GM12873 (cell line): ENCODE measurements at regions not wholly inside any gene's neighbourhood (a gene's known extent, or its start where the extent isn't known, plus 50 kb on each side); places are given as distances from the start of the nearest gene placed in this dataset.

Experiments
- TF ChIP-seq, protein P1 (sequence below): IDR thresholded peaks from 2 replicates; pipeline ENCODE4 v1.5.1; 2012; ENCODE audit warnings: low read depth, mild to moderate bottlenecking, moderate library complexity, low read length, control low read depth; ENCODE audit not compliant: insufficient read depth; ENCODE audit errors: missing control alignments

- TF ChIP-seq, protein P1, sequence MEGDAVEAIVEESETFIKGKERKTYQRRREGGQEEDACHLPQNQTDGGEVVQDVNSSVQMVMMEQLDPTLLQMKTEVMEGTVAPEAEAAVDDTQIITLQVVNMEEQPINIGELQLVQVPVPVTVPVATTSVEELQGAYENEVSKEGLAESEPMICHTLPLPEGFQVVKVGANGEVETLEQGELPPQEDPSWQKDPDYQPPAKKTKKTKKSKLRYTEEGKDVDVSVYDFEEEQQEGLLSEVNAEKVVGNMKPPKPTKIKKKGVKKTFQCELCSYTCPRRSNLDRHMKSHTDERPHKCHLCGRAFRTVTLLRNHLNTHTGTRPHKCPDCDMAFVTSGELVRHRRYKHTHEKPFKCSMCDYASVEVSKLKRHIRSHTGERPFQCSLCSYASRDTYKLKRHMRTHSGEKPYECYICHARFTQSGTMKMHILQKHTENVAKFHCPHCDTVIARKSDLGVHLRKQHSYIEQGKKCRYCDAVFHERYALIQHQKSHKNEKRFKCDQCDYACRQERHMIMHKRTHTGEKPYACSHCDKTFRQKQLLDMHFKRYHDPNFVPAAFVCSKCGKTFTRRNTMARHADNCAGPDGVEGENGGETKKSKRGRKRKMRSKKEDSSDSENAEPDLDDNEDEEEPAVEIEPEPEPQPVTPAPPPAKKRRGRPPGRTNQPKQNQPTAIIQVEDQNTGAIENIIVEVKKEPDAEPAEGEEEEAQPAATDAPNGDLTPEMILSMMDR = no peak
Measured at GRCh38 chr2:771538-771937, 94.3 kb upstream of the TMEM18 start.

GRCh38 chr2:770776-771175 is 93.6 kb upstream of the TMEM18 start:
- TF ChIP-seq, protein P1 = no peak

GRCh38 chr2:769771-770170 is 92.6 kb upstream of the TMEM18 start:
- TF ChIP-seq, protein P1 = no peak

GRCh38 chr2:768451-768850 is 91.2 kb upstream of the TMEM18 start:
- TF ChIP-seq, protein P1 = no peak

- TF ChIP-seq, protein P1 = no peak
Measured at GRCh38 chr2:767944-768343, 90.7 kb upstream of the TMEM18 start.

DNA sequence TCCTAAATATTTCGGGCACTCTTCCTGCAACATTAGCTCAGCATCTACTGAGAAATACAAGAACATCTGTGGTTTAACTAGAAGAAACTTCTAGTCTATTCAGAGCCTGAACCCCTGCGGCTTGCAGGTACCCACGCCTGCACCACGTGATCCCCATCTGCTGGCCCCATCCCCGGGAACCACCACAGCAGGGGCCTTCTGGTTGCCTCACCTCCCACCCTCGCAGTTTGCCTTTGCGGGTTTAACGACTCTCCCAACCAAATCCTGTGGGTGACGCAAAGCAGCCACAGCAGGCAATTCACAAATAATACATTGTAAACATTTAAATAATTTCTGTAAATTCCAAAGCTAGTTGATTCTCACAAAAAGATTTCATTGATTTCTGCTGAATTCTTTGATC is 90.2 kb upstream of the TMEM18 start:
- TF ChIP-seq, protein P1 = no peak

DNA sequence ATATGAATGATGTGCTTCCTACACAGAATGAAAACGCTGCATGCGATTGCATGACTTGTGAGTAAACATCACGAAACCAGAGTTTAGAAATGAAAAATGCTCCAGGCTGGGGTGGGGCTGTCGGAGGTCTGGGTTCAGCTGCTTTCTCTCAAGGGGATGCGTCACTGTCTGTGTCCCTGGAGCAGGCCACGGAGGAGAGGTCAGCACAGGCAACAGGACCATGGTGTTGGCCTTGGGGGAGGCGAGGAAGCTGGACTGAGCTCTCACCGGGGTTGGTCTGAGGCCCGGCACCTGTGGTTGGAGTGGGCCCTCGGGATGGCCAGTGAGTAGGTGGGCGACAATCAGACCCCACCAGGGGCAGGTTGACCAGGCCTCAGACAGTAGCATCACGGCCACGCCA is 89.0 kb upstream of the TMEM18 start:
- TF ChIP-seq, protein P1 = no peak
